SIG-M5 treated with dmso at 0.1 percent for 504 hours (cell line): ENCODE measurements at regions not wholly inside any gene's neighbourhood (a gene's known extent, or its start where the extent isn't known, plus 50 kb on each side); places are given as distances from the start of the nearest gene placed in this dataset.

Experiments
- DNase-seq: peaks from one replicate; lab custom pipeline; 2025; ENCODE audit not compliant: unreplicated experiment; lab: John Stamatoyannopoulos, UW

- DNase-seq, result no peak
These were observed 279.8 kb downstream of the TNS1 start for GRCh38 chr2:217722883-217723472.

- no peak for DNase-seq
These were observed 285.1 kb downstream of the TNS1 start for GRCh38 chr2:217717646-217718045.

GRCh38 chr2:217715484-217715883 lies 287.3 kb downstream of the TNS1 start:
- DNase-seq, result no peak

GRCh38 chr2:217714287-217714751 lies 288.5 kb downstream of the TNS1 start:
- DNase-seq, result no peak

DNA sequence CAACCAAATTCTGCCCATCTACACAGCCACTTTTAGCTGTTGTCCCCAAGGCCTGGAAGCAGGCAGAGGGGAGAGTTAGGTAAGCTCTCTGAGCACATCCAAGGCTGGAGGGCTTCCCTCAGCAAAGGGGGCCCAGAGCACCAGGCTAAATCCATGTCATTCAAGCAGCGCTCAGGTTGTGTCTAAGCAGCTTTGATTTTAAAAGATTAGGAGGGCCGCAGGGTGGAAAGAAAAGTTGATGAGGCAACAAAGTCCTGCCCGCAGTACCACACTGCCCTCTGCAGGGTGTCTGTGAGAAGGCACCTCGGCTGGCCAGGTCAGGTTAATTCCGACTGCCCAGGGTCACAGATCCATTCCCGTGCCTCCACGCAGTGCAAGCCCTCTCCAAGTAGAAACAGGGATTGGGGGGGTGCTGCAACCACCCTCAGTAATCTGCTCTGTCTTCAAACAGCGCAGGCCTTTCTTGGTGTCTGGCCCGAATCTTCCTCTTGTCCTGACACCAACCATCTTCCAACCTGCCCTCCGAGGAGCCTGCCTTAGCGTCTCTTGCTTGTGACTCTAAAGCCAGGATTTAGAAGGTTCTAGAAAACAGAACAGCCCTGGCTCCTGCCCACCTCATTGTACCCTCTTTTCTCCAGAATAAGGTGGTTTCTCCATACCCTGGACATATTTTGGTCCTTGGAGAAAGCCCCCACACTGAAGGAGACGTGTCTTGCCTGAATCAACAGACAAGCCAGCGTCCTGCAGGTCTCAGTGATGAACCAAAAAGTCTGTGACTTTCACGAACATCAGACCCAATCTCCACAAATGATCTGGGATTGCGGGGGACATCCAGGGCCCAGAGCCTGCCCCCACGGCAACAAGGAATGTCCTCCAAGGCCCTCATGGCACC lies 289.2 kb downstream of the TNS1 start:
- DNase-seq, result peak; percentile 70

GRCh38 chr2:217712431-217712830 lies 290.4 kb downstream of the TNS1 start:
- no peak for DNase-seq

- no peak for DNase-seq
These were observed 291.6 kb downstream of the TNS1 start for GRCh38 chr2:217711188-217711587.

DNA sequence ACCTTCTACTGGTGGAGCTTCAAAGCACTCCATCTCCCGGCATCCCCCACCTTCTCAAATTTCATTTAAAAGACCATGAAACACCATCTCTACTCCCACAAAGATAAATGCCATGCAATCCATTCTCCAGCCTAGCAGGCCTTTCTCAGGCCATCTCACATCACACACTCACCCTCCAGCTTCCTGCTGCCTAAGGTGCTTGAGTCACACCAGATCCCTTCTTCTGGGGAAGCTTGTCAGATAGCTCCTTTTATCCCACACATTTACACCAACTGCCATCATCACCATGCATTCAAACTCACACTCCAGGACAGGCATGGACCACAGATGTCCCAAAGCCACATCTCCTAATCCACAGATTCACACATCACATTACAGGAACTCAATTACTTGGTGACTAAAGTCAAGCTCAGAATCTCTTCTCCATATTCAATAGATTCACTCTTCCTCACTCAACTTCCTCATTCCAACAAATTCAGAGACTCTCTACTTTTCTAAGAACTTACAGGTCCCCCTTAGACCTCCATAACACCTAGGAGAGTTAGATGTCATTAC lies 292.5 kb downstream of the TNS1 start:
- peak; percentile 9 for DNase-seq

DNA sequence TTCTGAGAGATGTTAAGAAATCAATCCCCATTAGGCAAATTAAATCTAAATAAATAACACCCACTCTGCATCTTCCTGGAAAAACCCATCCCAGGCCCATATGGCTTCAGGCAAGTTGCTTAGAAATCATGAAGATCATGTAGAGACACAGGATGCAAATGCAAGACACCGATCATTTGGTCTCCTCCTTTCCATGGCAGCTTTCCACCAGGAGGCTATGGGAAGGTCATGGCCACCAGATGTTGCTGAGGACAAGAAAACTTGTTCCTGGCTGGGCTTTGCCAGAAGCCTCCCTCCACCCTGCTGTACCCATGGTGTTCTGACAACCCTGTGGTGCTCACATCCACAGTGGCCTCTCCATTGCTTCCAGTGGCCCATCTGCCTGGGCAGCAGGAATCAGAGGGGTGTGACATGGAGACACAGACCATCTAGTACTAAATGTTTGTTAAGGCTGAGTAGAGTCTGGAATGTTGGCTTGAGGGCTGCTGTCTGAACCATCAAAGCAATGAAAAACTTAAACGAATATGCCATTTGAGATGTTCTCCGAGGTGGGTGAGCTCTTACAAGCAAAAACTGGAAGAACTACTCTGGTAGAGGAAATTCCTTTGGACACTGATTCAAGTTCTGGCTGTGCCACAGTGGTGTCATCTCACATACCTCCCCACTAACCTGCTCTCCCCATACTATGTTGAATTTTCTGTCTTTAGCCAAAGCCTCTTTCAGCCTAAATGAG lies 293.2 kb downstream of the TNS1 start:
- DNase-seq, result no peak

DNA sequence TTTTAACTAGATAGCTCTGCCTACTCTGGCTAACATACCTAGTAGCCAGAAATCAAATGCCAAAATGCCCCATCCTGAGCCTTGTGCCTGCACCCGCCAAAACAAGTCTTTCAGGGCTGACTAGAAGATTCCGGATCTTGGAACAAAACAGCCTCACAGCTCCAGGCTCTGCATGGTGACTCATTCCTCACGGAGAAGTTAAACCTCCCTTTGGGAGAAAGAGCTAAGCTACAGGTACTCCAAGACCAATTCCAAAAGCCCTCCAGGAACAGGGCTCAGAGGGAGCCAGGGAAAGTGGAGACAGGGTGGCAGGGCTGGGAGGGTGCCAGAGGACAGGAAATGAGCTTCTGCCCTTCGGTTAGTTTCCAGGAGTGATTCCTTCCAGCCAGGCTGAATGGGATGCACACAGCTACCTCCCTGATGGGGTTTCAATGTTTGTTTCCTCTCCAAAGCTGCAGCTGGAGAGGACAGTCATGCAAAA lies 295.6 kb downstream of the TNS1 start:
- peak; percentile 10 for DNase-seq

GRCh38 chr2:217706513-217706912 lies 296.3 kb downstream of the TNS1 start:
- DNase-seq, result no peak

DNA sequence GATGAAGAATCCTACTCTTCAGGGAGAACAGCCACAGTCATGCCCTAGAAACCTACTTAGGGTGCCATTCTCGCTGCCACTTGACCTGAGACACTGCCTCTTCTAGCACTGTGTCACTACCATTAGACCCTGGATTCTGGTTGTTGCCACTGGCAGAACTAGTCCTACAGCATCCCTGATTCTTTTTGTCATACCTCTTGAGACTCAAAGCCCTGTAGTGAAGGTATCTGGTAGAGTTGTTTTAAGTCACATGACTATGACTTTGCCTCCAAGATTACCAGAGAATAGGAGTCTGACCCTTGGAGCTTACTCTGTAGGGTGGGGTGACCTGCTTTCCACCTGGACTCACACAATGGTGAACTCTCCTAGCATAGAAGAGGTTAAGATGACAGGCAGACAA lies 296.7 kb downstream of the TNS1 start:
- DNase-seq, result no peak

DNA sequence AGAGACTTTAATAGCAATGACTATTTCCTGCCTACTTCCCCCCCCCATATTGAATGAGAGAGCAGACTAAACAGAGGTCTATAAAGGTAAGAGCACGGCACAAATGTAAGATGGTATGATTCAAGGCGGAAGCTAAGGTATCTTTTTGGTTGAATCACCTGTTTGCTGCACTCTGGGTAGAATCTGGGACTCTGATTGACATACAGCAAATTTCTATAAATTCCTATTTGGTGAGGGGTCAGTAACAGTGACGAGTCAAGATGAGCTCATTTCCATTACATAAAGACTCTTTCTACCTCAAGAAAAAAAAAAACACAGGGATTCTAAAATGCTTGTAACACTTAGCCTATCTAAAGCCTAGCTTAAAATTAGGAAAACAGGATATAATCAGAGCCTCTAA lies 297.3 kb downstream of the TNS1 start:
- no peak for DNase-seq

GRCh38 chr2:217703999-217704398 lies 298.8 kb downstream of the TNS1 start:
- DNase-seq, result no peak

DNA sequence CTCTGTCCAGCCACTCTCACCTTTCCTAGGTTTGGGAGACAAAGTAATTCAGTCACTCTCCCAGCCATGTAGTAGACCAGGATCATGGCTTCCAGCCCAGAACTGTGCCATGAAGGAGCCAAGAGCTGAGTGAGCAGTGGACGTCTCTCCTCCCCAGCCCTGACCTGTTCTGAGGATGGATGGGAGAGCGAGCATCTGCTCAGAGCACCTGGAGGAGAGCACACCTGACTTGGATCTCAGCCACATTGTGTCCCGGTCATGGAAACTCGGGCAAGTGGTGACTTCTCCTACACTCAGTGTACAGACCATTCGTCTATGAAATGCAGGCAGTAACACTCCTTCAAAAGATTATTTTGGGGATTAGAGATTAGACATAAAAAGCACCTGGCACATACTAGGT lies 299.7 kb downstream of the TNS1 start:
- DNase-seq, result no peak

DNA sequence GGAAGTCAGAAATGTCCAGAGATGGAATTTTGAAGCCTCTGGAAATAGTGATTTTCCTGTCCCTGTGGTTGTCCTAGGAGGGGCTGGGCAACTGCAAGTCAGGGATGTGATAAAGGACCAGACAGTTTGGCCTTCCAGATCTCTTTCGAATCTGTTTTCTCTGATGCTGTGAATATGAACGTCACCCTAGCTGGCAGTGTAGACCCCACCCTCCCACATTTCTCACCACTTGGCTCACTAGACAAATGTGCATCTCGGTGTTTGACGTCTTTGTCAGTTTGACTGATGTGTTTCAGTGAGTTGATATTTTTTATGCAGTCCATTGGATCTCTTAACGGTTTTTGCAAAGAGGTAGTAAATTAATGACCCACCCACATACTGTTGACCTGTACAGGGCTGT lies 301.2 kb downstream of the TNS1 start:
- no peak for DNase-seq

GRCh38 chr2:217698691-217699090 lies 304.1 kb downstream of the TNS1 start:
- DNase-seq, result no peak

DNA sequence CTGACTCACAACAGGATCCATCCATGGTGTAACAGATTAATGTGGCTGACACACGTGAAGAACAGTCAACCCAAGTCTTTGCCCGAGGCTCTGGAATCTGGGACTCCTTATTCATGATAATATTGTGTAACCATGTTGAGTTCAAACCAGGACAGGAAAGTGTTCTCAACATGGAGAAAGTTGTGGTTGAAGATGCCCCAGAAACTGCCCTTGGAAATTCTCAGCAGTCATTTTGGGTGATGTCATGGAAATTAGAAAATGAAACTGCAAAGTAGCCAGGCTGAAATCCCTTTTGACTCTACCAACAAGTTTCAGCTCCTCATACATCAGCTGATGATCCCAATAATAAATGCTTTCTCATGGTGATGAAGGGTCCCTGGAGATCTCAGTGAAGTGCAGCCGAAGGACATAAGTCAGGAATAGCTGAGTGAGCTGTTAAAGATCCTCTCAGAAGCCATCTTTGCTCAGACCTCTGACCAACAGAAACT lies 307.7 kb downstream of the TNS1 start:
- no peak for DNase-seq

DNA sequence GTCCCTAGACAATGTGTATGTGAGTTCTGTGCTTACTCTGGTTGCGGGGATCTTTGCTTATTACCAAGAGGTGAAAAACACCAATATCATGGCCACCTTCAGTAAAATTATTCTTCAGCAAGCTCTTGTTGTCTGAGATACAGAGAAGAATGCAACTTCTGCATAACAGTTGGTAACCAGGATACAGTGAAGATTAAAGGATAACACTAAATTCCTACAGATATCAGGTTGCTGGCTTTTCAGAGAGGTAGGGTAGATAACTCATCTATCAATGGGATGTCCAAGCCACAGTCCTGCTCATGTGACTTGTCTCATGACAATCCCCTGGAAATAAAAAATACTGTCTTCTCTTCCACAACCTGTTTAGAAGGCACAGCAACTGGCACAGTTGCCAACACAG lies 308.5 kb downstream of the TNS1 start:
- DNase-seq, result no peak

GRCh38 chr2:217693363-217693762 lies 309.4 kb downstream of the TNS1 start:
- no peak for DNase-seq
